SK-N-SH (cell line): ENCODE measurements at regions not wholly inside any gene's neighbourhood (a gene's known extent, or its start where the extent isn't known, plus 50 kb on each side); places are given as distances from the start of the nearest gene placed in this dataset.

ENCODE experiments used
- CTCF ChIA-PET: fragments of 300-600, 350-600 bp; formaldehyde crosslinking; extraction: SDS; loops from one replicate; lab custom pipeline; 2021; lab: Yijun Ruan, JAX
- POLR2A ChIA-PET: fragments of 350-600 bp; sonication (Branson Sonifier 250); formaldehyde crosslinking; extraction: SDS; loops from one replicate; lab custom pipeline; 2020; ENCODE audit warnings: antibody characterized with exemption, inconsistent platforms; lab: Yijun Ruan, JAX
- DNase-seq: peaks from one replicate; pipeline ENCODE4 v3.0.0; 2012
- H2AFZ ChIP-seq: fragments of 200-600 bp; sonication (generic); 2 replicates; pipeline ENCODE4 v1.8.1; 2016; ENCODE audit warnings: antibody characterized with exemption, mild to moderate bottlenecking, low read depth
- H3F3A ChIP-seq: fragments of 200-600 bp; sonication (generic); replicated peaks from 2 replicates; pipeline ENCODE3; 2016; ENCODE audit warnings: antibody characterized with exemption, mild to moderate bottlenecking; ENCODE audit not compliant: insufficient read depth
- H3K27ac ChIP-seq, 2 experiments: fragments of 200-500 bp in 1 of 2; fragments of 200-600 bp in 1 of 2; sonication (Bioruptor generic) in 1 of 2; sonication (generic), shearing (Covaris generic) in 1 of 2; 2 replicates each; pipeline versions ENCODE4 v1.5.1 to v1.6.1; 2014 to 2016; ENCODE audit warnings: low read depth in 2 of 2, inconsistent platforms in 1 of 2, low read length in 1 of 2, mild to moderate bottlenecking in 1 of 2, mixed read lengths in 1 of 2
- H3K27me3 ChIP-seq: fragments of 200-600 bp; sonication (generic), shearing (Covaris generic); 2 replicates; pipeline ENCODE4 v1.6.1; 2016; ENCODE audit warnings: mixed run types; ENCODE audit not compliant: insufficient read depth
- H3K36me3 ChIP-seq, 2 experiments: fragments of 200-500 bp in 1 of 2; fragments of 200-600 bp in 1 of 2; sonication (Bioruptor generic) in 1 of 2; sonication (generic) in 1 of 2; replicated peaks in 1 of 2; 2 replicates each; pipeline versions ENCODE3 to v1.5.1; 2014 to 2016; ENCODE audit warnings: low read length in 1 of 2, mild to moderate bottlenecking in 1 of 2; ENCODE audit not compliant: insufficient read depth in 2 of 2, control insufficient read depth in 1 of 2
- H3K4me1 ChIP-seq, 2 experiments: fragments of 200-500 bp in 1 of 2; fragments of 200-600 bp in 1 of 2; sonication (Bioruptor generic) in 1 of 2; sonication (generic), shearing (Covaris generic) in 1 of 2; 2 replicates each; pipeline versions ENCODE4 v1.5.1 to v1.6.1; 2014 to 2016; ENCODE audit warnings: low read depth in 1 of 2, low read length in 1 of 2, mixed run types in 1 of 2; ENCODE audit not compliant: insufficient read depth in 2 of 2, control insufficient read depth in 1 of 2
- H3K4me2 ChIP-seq: fragments of 200-600 bp; sonication (generic), shearing (Covaris generic); 2 replicates; pipeline ENCODE4 v1.6.1; 2017; ENCODE audit warnings: mixed run types
- H3K4me3 ChIP-seq, 2 experiments: fragments of 200-500 bp in 1 of 2; fragments of 200-600 bp in 1 of 2; sonication (Bioruptor generic) in 1 of 2; sonication (generic), shearing (Covaris generic) in 1 of 2; 2 replicates each; pipeline versions ENCODE4 v1.5.1 to v1.8.1; 2014 to 2016; ENCODE audit warnings: low read depth in 2 of 2, inconsistent platforms in 1 of 2, low read length in 1 of 2, mild to moderate bottlenecking in 1 of 2, mixed read lengths in 1 of 2, moderate library complexity in 1 of 2
- H3K79me2 ChIP-seq: fragments of 200-600 bp; sonication (generic); 2 replicates; pipeline ENCODE4 v1.8.1; 2017; ENCODE audit warnings: mild to moderate bottlenecking; ENCODE audit not compliant: insufficient read depth
- H3K9ac ChIP-seq: fragments of 200-600 bp; sonication (generic); 2 replicates; pipeline ENCODE4 v1.6.1; 2017; ENCODE audit warnings: mixed run types
- H3K9me2 ChIP-seq: fragments of 200-600 bp; sonication (generic); 2 replicates; pipeline ENCODE4 v1.6.1; 2017; ENCODE audit warnings: mixed run types
- H3K9me3 ChIP-seq: fragments of 200-600 bp; sonication (generic); 2 replicates; pipeline ENCODE4 v1.6.1; 2017; ENCODE audit warnings: mixed run types, mild to moderate bottlenecking, moderate library complexity
- H4K20me1 ChIP-seq: fragments of 200-600 bp; sonication (generic); 2 replicates; pipeline ENCODE4 v1.6.1; 2017; ENCODE audit warnings: mild to moderate bottlenecking, mixed run types; ENCODE audit not compliant: insufficient read depth
- CTCF ChIP-seq: fragments of 200-600 bp; sonication (generic); IDR thresholded peaks from 2 replicates; pipeline ENCODE4 v1.6.1; 2017; ENCODE audit warnings: antibody characterized with exemption, mild to moderate bottlenecking, moderate library complexity
- ELF1 ChIP-seq: IDR thresholded peaks from 2 replicates; pipeline ENCODE4 v1.4.0; 2012
- EP300 ChIP-seq, 2 experiments: IDR thresholded peaks; 2 replicates each; pipeline versions ENCODE4 v1.4.0 to v1.6.1; 2012; ENCODE audit warnings: borderline replicate concordance in 1 of 2, low read depth in 1 of 2, low read length in 1 of 2
- EZH2phosphoT487 ChIP-seq: fragments of 200-600 bp; sonication (generic); IDR thresholded peaks from 2 replicates; pipeline ENCODE4 v1.6.1; 2017; ENCODE audit warnings: low read depth, mixed run types, mild to moderate bottlenecking, antibody characterized with exemption, moderate library complexity, borderline replicate concordance
- FOSL2 ChIP-seq: IDR thresholded peaks from 2 replicates; pipeline ENCODE4 v1.4.0; 2012; ENCODE audit warnings: low read depth, mild to moderate bottlenecking, moderate library complexity, borderline replicate concordance
- FOXJ3 ChIP-seq: sonication (generic); formaldehyde crosslinking; IDR thresholded peaks from 2 replicates; pipeline ENCODE4 v1.5.1; 2020; ENCODE audit warnings: mild to moderate bottlenecking, missing genetic modification reagents
- FOXM1 ChIP-seq: IDR thresholded peaks from 2 replicates; pipeline ENCODE4 v1.4.0; 2012; ENCODE audit warnings: low read depth, mild to moderate bottlenecking
- GATA2 ChIP-seq: sonication (generic); formaldehyde crosslinking; IDR thresholded peaks from 2 replicates; pipeline ENCODE4 v1.5.0; 2020; ENCODE audit warnings: mild to moderate bottlenecking, missing genetic modification reagents
- JUND ChIP-seq: IDR thresholded peaks from 2 replicates; pipeline ENCODE4 v1.4.0; 2012
- MAX ChIP-seq: IDR thresholded peaks from 2 replicates; pipeline ENCODE4 v1.4.0; 2012; ENCODE audit warnings: low read depth
- MEF2A ChIP-seq: IDR thresholded peaks from 2 replicates; pipeline ENCODE4 v1.4.0; 2012; ENCODE audit warnings: low read depth, borderline replicate concordance
- MXI1 ChIP-seq: IDR thresholded peaks from 2 replicates; pipeline ENCODE4 v1.6.1; 2012; ENCODE audit warnings: mild to moderate bottlenecking, low read depth, low read length, improper control_type of control experiment
- NFIC ChIP-seq: IDR thresholded peaks from 2 replicates; pipeline ENCODE4 v1.4.0; 2012; ENCODE audit warnings: borderline replicate concordance
- PBX3 ChIP-seq: IDR thresholded peaks from 2 replicates; pipeline ENCODE4; 2012
- POLR2AphosphoS5 ChIP-seq: IDR thresholded peaks from 2 replicates; pipeline ENCODE4 v1.6.1; 2012; ENCODE audit warnings: low read depth, low read length
- RAD21 ChIP-seq: IDR thresholded peaks from 2 replicates; pipeline ENCODE4 v1.6.1; 2012; ENCODE audit warnings: mild to moderate bottlenecking, low read length
- RCOR1 ChIP-seq: fragments of 150-350 bp; IDR thresholded peaks from 2 replicates; pipeline ENCODE4 v1.6.1; 2017; ENCODE audit warnings: antibody characterized with exemption, low read length
- RFX5 ChIP-seq: IDR thresholded peaks from 2 replicates; pipeline ENCODE4 v1.6.1; 2012; ENCODE audit warnings: mild to moderate bottlenecking, improper control_type of control experiment, low read length
- RXRA ChIP-seq: IDR thresholded peaks from 2 replicates; pipeline ENCODE4 v1.4.0; 2012; ENCODE audit warnings: low read depth, mild to moderate bottlenecking, borderline replicate concordance
- SIN3A ChIP-seq: IDR thresholded peaks from 2 replicates; pipeline ENCODE4 v1.6.1; 2012; ENCODE audit warnings: low read depth, mild to moderate bottlenecking, low read length, moderate library complexity, borderline replicate concordance
- SMC3 ChIP-seq: IDR thresholded peaks from 2 replicates; pipeline ENCODE4 v1.6.1; 2012; ENCODE audit warnings: low read depth, low read length, improper control_type of control experiment
- TCF12 ChIP-seq: IDR thresholded peaks from 2 replicates; pipeline ENCODE4 v1.4.0; 2012
- TEAD4 ChIP-seq: IDR thresholded peaks from 2 replicates; pipeline ENCODE4 v1.4.0; 2012; ENCODE audit warnings: mild to moderate bottlenecking, borderline replicate concordance; ENCODE audit not compliant: insufficient read depth
- USF1 ChIP-seq: IDR thresholded peaks from 2 replicates; pipeline ENCODE4 v1.4.0; 2012; ENCODE audit warnings: low read depth, borderline replicate concordance
- USF2 ChIP-seq: fragments of 150-350 bp; IDR thresholded peaks from 2 replicates; pipeline ENCODE4 v1.6.1; 2017; ENCODE audit warnings: antibody characterized with exemption, low read length, low read depth, borderline replicate concordance
- YY1 ChIP-seq: IDR thresholded peaks from 2 replicates; pipeline ENCODE4 v1.4.0; 2012; ENCODE audit warnings: low read depth, mild to moderate bottlenecking
- WGBS: methylation state at CpG from one replicate; pipeline ENCODE4 v1.1.6; 2017; ENCODE audit warnings: low lambda C conversion rate; 5-methylcytosine and 5-hydroxymethylcytosine counted together

- TF ChIP-seq POLR2AphosphoS5, result no peak
These were observed 650.9 kb downstream of the GATA3 start (continued) for GRCh38 chr10:8705415-8705814.

- no peaks in the 10 kb centered on the region for H3K79me2 ChIP-seq
- no peak overlapping the region for H3K9ac ChIP-seq
- no peaks in the 10 kb centered on the region; a peak in 2 of 4 replicates for H3K4me1 ChIP-seq
- H4K20me1 ChIP-seq, result no peaks in the 10 kb centered on the region
- H3K4me3 ChIP-seq, result no peak overlapping the region
- no peaks in the 10 kb centered on the region for H3K27me3 ChIP-seq
- H3K36me3 ChIP-seq, result no peaks in the 10 kb centered on the region
- no peak overlapping the region for H2AFZ ChIP-seq
- H3K27ac ChIP-seq, result peak overlapping the region in 1 of 2 experiments; percentile 69; a peak in 2 of 4 replicates
- no peak overlapping the region for H3K4me2 ChIP-seq
- TF ChIP-seq TEAD4, result no peak
- no peak for TF ChIP-seq MEF2A
- no peak for TF ChIP-seq JUND
- TF ChIP-seq FOSL2, result no peak
- TF ChIP-seq ELF1, result no peak
- no peak for TF ChIP-seq PBX3
- TF ChIP-seq NFIC, result no peak
- TF ChIP-seq RXRA, result no peak
- TF ChIP-seq SMC3, result no peak
- TF ChIP-seq POLR2AphosphoS5, result no peak
- TF ChIP-seq FOXJ3 (CRISPR knock-in tag), result peak; percentile 46; the same call in 1 of the 2 replicates
- no peak for TF ChIP-seq TCF12
- TF ChIP-seq EZH2phosphoT487, result no peak
- TF ChIP-seq CTCF, result no peak
- peak in 1 of 2 experiments; percentile 65; a peak in 1 of 4 replicates for TF ChIP-seq EP300 (IDR thresholded peaks at IDR 0.05; ENCODE audit: borderline replicate concordance in 1 of 2, low read depth in 1 of 2, low read length in 1 of 2)
- TF ChIP-seq FOXM1, result no peak
- TF ChIP-seq RCOR1, result no peak
- no peak for TF ChIP-seq YY1
- TF ChIP-seq SIN3A, result no peak
- TF ChIP-seq USF2, result no peak
- peak; percentile 89 for TF ChIP-seq GATA2
- no peak for TF ChIP-seq RAD21
- TF ChIP-seq RFX5, result no peak
- no peak for TF ChIP-seq MAX
- TF ChIP-seq MXI1, result no peak
- TF ChIP-seq USF1, result no peak
- ChIA-PET POLR2A (no interaction called here), CTCF (no interaction called here)
- WGBS, result 26% methylated on average over 4 of the region's 4 CpGs
- H3K9me2 ChIP-seq, result peaks cover 4% of the 10 kb centered on the region; the same call in 1 of the 2 replicates
- DNase-seq, result peak; percentile 27
- no peaks in the 10 kb centered on the region; the same call in 1 of the 2 replicates for H3K9me3 ChIP-seq
- no peaks in the 10 kb centered on the region for H3F3A ChIP-seq
These were observed 658.2 kb downstream of the GATA3 start for GRCh38 chr10:8712656-8713055.
